Erythroblast (primary cell): ENCODE measurements at regions not wholly inside any gene's neighbourhood (a gene's known extent, or its start where the extent isn't known, plus 50 kb on each side); places are given as distances from the start of the nearest gene placed in this dataset.

Source experiments
- GATA1 ChIP-seq: IDR thresholded peaks from 2 replicates; pipeline ENCODE4 v1.6.1; 2011; ENCODE audit warnings: low read depth, mild to moderate bottlenecking, control low read depth, low read length, moderate library complexity
- POLR2A ChIP-seq: IDR thresholded peaks from 2 replicates; pipeline ENCODE4 v1.6.1; 2011; ENCODE audit warnings: mild to moderate bottlenecking, low read length

GRCh38 chr20:6644813-6645628, 122.5 kb upstream of the BMP2 start:
- TF ChIP-seq POLR2A (no peak), GATA1 (no peak)
